Sigmoid colon (tissue), 4 donors: ENCODE measurements at regions not wholly inside any gene's neighbourhood (a gene's known extent, or its start where the extent isn't known, plus 50 kb on each side); places are given as distances from the start of the nearest gene placed in this dataset.

ENCODE experiments used
- CTCF ChIP-seq, 4 experiments: fragments of 450-650 bp in 3 of 4; fragments of 200-600 bp in 1 of 4; IDR thresholded peaks; one replicate each; pipeline ENCODE4 v1.5.1; 2016 to 2019; ENCODE audit warnings: antibody characterized with exemption in 4 of 4, mild to moderate bottlenecking in 3 of 4, moderate library complexity in 2 of 4
- POLR2A ChIP-seq, 2 donors: fragments of 450-650 bp; IDR thresholded peaks; one replicate each; pipeline ENCODE4 v1.6.1; 2016; ENCODE audit warnings: antibody characterized with exemption in 2 of 2, mild to moderate bottlenecking in 2 of 2, moderate library complexity in 2 of 2
- POLR2AphosphoS5 ChIP-seq, 4 donors: sonication (generic); formaldehyde crosslinking; IDR thresholded peaks; one replicate each; pipeline ENCODE4 v1.6.1; 2017; ENCODE audit warnings: antibody characterized with exemption in 4 of 4

GRCh38 chr4:180436361-180436760, 1806.8 kb upstream of the TENM3 start:
- no peak for TF ChIP-seq POLR2AphosphoS5 (IDR thresholded peaks at IDR 0.05)
- no peak for TF ChIP-seq CTCF (IDR thresholded peaks at IDR 0.05)
- TF ChIP-seq POLR2A (IDR thresholded peaks at IDR 0.05): no peak
